ENCODE measurements at regions not wholly inside any gene's neighbourhood (a gene's known extent, or its start where the extent isn't known, plus 50 kb on each side); places are given as distances from the start of the nearest gene placed in this dataset.

DNA sequence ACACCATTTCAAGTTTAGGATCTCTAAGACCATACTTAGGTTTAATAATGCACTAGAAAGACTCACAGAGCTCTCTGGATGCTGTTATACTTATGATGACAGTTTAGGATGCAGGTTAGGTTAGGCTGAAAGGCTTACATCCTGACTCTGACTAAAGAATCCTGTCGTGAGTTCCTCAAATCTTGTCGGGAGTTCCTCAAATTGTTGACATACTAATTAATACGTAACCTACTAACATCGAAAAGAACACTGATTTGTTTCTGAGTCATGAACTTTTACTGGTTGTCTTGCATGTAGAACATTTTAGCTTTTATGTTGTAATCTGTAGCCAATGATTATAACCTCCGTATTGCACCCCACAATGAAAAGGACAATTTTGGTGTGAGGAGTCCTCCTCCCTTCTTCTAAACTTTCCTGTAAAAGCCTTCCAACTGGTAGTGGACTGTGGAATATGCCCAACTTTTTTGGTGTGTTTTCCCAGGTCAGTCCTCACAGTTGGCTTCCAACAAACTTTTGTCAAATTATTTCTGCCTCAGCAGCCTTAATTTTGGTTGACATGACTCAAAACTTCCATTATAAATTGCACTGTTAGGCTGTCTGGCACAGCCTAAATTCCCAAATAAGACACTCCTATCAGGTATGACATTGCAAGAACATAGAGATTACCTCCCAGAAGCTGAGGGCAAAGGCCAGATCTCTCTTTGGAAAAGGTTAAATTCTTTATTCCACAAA, 107.9 kb upstream of the PALMD start:
- TF ChIP-seq, protein P1, sequence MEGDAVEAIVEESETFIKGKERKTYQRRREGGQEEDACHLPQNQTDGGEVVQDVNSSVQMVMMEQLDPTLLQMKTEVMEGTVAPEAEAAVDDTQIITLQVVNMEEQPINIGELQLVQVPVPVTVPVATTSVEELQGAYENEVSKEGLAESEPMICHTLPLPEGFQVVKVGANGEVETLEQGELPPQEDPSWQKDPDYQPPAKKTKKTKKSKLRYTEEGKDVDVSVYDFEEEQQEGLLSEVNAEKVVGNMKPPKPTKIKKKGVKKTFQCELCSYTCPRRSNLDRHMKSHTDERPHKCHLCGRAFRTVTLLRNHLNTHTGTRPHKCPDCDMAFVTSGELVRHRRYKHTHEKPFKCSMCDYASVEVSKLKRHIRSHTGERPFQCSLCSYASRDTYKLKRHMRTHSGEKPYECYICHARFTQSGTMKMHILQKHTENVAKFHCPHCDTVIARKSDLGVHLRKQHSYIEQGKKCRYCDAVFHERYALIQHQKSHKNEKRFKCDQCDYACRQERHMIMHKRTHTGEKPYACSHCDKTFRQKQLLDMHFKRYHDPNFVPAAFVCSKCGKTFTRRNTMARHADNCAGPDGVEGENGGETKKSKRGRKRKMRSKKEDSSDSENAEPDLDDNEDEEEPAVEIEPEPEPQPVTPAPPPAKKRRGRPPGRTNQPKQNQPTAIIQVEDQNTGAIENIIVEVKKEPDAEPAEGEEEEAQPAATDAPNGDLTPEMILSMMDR (IDR thresholded peaks at IDR 0.05) = no peak
- no peak for TF ChIP-seq POLR2A (IDR thresholded peaks at IDR 0.05)
- no peak overlapping the region for H3K27ac ChIP-seq
- intact Hi-C loops (cut with DNase I) = no loop called here
- no peak for DNase-seq
- H3K4me1 ChIP-seq = peaks cover 0 to 23% (median 3%) of the 10 kb centered on the region in 3 donors
- H3K9me3 ChIP-seq = no peaks in the 10 kb centered on the region
- H3K36me3 ChIP-seq = no peaks in the 10 kb centered on the region
- WGBS, 2 donors = 71 to 77% methylated on average over 5 of the region's 5 CpGs
- no peaks in the 10 kb centered on the region for H3K27me3 ChIP-seq
- no peak overlapping the region for H3K4me3 ChIP-seq

DNA sequence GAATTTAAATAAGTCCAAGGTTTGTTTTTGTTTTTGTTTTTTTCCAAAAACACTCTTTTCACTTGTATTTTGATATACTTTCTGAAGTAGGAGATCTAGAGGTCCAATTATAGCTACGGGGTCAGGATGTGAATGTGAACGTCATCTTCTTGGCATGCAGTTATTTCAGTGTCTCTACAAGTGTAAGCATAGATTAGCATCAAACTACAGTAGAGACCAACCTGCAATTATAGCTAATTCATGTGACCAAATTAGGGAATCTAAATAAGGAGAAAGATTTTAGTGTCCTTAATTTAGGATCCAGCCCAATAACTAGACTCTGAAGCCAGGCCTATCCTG, 107.3 kb upstream of the PALMD start:
- Histone ChIP-seq H3K9me3 (no peaks in the 10 kb centered on the region), H3K27me3 (no peaks in the 10 kb centered on the region), H3K4me1 (peaks cover 0 to 22% (median 3%) of the 10 kb centered on the region in 3 donors), H3K27ac (no peak overlapping the region), H3K36me3 (no peaks in the 10 kb centered on the region), H3K4me3 (no peak overlapping the region)
- intact Hi-C loops (cut with DNase I) = no loop called here
- TF ChIP-seq POLR2A (IDR thresholded peaks at IDR 0.05) = no peak
- TF ChIP-seq, protein P1 (IDR thresholded peaks at IDR 0.05) = no peak
- 68 to 70% methylated on average over 2 of the region's 2 CpGs for WGBS, 2 donors
- DNase-seq = no peak

DNA sequence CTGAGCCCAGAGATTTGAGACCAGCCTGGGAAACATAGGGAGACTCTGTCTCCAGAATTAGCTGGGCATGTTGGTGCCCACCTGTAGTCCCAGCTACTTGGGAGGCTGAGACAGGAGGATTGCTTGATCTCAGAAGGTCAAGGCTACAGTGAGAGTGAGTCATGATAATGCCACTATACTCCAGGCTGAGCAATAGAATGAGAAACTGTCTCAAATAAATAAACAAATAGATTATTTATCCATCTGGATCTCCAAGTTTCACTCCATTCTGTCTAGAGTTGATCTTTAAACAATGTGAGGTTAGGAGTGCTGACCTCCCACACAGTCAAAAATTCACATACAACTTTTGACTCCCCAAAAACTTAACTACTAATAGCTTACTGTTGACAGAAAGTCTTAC, 106.8 kb upstream of the PALMD start:
- H3K27ac ChIP-seq = no peak overlapping the region
- TF ChIP-seq POLR2A (IDR thresholded peaks at IDR 0.05) = no peak
- TF ChIP-seq, protein P1 (IDR thresholded peaks at IDR 0.05) = no peak
- H3K4me3 ChIP-seq = no peak overlapping the region
- H3K27me3 ChIP-seq = no peaks in the 10 kb centered on the region
- H3K9me3 ChIP-seq = no peaks in the 10 kb centered on the region
- H3K36me3 ChIP-seq = no peaks in the 10 kb centered on the region
- DNase-seq = no peak
- intact Hi-C loops (cut with DNase I) = no loop called here
- peaks cover 0 to 16% (median 3%) of the 10 kb centered on the region in 3 donors for H3K4me1 ChIP-seq

DNA sequence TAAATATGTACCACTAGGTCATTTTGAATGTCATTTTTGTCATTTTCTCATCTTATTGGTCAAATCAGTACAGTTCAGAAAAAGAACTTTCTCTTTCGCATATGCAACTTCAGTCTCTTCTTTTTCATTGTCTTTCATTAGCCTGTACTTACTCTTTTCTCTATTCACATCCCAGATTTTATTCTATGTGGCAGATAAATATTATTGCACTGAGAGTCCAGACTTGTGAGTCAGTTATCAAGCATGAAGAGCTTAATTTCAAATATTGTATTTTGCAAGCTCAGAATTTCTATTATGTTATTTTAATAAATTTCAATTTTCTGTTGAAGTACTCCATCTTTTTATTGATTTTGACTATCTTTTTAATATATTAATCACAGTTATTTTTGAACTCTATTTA, 105.2 kb upstream of the PALMD start:
- WGBS, 2 donors = 87 to 94% methylated on average over 1 of the region's 1 CpG
- DNase-seq = no peak
- no peaks in the 10 kb centered on the region for H3K36me3 ChIP-seq
- no peak overlapping the region for H3K4me3 ChIP-seq
- H3K27me3 ChIP-seq = no peaks in the 10 kb centered on the region
- no peaks in the 10 kb centered on the region for H3K9me3 ChIP-seq
- TF ChIP-seq, protein P1 (IDR thresholded peaks at IDR 0.05) = no peak
- TF ChIP-seq POLR2A (IDR thresholded peaks at IDR 0.05) = no peak
- intact Hi-C loops (cut with DNase I) = no loop called here
- no peak overlapping the region for H3K27ac ChIP-seq
- H3K4me1 ChIP-seq = peaks cover 0 to under 1% (median 0%) of the 10 kb centered on the region in 3 donors

DNA sequence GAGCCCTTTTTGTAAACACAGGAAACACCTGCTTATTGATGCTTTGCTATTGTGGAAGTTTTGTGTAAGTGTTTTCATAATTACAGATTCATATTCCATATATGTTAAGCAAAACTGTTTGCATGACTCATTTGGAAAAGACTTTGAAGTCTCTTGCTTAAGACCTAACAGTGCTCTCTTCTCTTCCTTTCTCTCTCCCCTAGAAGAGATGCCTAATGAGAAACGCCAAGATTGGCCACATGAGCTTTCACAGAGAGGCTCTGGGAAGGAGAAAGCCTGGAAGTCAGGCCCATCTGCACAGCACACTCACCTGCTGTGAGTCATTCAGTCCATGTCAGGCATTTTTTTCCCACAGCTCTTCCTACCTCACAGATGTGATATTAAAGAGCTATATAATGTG, 101.6 kb upstream of the PALMD start:
- intact Hi-C loops (cut with DNase I) = no loop called here
- peaks cover 0 to 8% (median 0%) of the 10 kb centered on the region in 3 donors for H3K4me1 ChIP-seq
- H3K27ac ChIP-seq = no peak overlapping the region
- TF ChIP-seq POLR2A (IDR thresholded peaks at IDR 0.05) = no peak
- TF ChIP-seq, protein P1 (IDR thresholded peaks at IDR 0.05) = no peak
- no peak overlapping the region for H3K4me3 ChIP-seq
- WGBS, 2 donors = 11 to 20% methylated on average over 1 of the region's 1 CpG
- H3K36me3 ChIP-seq = no peaks in the 10 kb centered on the region
- DNase-seq = no peak
- H3K27me3 ChIP-seq = no peaks in the 10 kb centered on the region
- H3K9me3 ChIP-seq = no peaks in the 10 kb centered on the region
